ENCODE measurements at regions not wholly inside any gene's neighbourhood (a gene's known extent, or its start where the extent isn't known, plus 50 kb on each side); places are given as distances from the start of the nearest gene placed in this dataset.

DNA sequence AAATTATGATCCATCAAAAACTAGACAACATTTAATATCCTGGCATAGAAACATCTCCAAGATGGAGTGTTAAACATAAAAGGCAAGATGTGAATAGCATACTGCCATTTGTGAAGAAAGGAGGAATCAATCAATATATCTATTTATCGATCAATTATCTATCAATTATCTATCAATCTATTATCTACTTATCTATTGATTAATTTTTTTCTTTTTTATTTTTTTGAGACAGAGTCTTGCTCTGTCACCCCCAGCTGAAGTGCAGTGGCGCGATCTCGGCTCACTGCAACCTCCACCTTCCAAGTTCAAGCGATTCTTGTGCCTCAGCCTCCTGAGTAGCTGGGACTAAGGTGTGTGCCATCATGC is 117.0 kb upstream of the RFLNA start:
- no peak for DNase-seq
- H3K36me3 ChIP-seq (ENCODE audit: low read depth): no peaks in the 10 kb centered on the region
- 97% methylated on average over 5 of the region's 5 CpGs for WGBS, 2 experiments (ENCODE audit: low coverage in 1 of 2, low lambda C conversion rate in 2 of 2, missing lambda C conversion rate in 2 of 2)
- no peaks in the 10 kb centered on the region for H3K27me3 ChIP-seq (replicated peaks; ENCODE audit: insufficient read depth)
- H2AFZ ChIP-seq: no peak overlapping the region
- no peaks in the 10 kb centered on the region for H3K79me2 ChIP-seq (ENCODE audit: insufficient read depth)
- H3F3A ChIP-seq (ENCODE audit: insufficient read depth): peaks cover 15% of the 10 kb centered on the region
- no peaks in the 10 kb centered on the region for H3K9me2 ChIP-seq (ENCODE audit: insufficient read depth)
- no peak for TF ChIP-seq EZH2phosphoT487 (IDR thresholded peaks at IDR 0.05; ENCODE audit: insufficient read depth, low read depth)
- no peak overlapping the region for H3K27ac ChIP-seq
- in situ Hi-C loops (cut with MboI): no loop called here
- no peak overlapping the region for H3K4me2 ChIP-seq (ENCODE audit: unreplicated experiment)
- H3K9ac ChIP-seq: no peak overlapping the region
- H3K4me1 ChIP-seq (ENCODE audit: insufficient read depth): peaks cover 22% of the 10 kb centered on the region; the same call in 1 of the 2 replicates
- no peaks in the 10 kb centered on the region for H4K20me1 ChIP-seq (ENCODE audit: insufficient read depth)
- H3K9me3 ChIP-seq (ENCODE audit: low read depth): no peaks in the 10 kb centered on the region
- H3K4me3 ChIP-seq: no peak overlapping the region

GRCh38 chr12:124179936-124180607 is 114.8 kb upstream of the RFLNA start:
- TF ChIP-seq EZH2phosphoT487 (IDR thresholded peaks at IDR 0.05; ENCODE audit: insufficient read depth, low read depth) (no peak), EZH2 (IDR thresholded peaks at IDR 0.05; ENCODE audit: insufficient read depth, poor library complexity, severe bottlenecking) (no peak)
- Histone ChIP-seq H3K36me3 (ENCODE audit: low read depth) (no peaks in the 10 kb centered on the region), H3K9ac (no peak overlapping the region), H3K9me2 (ENCODE audit: insufficient read depth) (no peaks in the 10 kb centered on the region), H3K27ac (no peak overlapping the region), H3K9me3 (ENCODE audit: low read depth) (no peaks in the 10 kb centered on the region), H4K20me1 (ENCODE audit: insufficient read depth) (no peaks in the 10 kb centered on the region), H3K79me2 (ENCODE audit: insufficient read depth) (no peaks in the 10 kb centered on the region), H2AFZ (no peak overlapping the region), H3K4me3 (no peak overlapping the region), H3K27me3 (replicated peaks; ENCODE audit: insufficient read depth) (no peaks in the 10 kb centered on the region), H3K4me1 (ENCODE audit: insufficient read depth) (peaks cover under 1% of the 10 kb centered on the region; the same call in 1 of the 2 replicates), H3K4me2 (ENCODE audit: unreplicated experiment) (no peak overlapping the region), H3F3A (ENCODE audit: insufficient read depth) (no peaks in the 10 kb centered on the region)
- WGBS, 2 experiments (ENCODE audit: low coverage in 1 of 2, low lambda C conversion rate in 2 of 2, missing lambda C conversion rate in 2 of 2): 90 to 91% methylated on average over 11 of the region's 11 CpGs
- no peak for DNase-seq
- in situ Hi-C loops (cut with MboI): no loop called here

DNA sequence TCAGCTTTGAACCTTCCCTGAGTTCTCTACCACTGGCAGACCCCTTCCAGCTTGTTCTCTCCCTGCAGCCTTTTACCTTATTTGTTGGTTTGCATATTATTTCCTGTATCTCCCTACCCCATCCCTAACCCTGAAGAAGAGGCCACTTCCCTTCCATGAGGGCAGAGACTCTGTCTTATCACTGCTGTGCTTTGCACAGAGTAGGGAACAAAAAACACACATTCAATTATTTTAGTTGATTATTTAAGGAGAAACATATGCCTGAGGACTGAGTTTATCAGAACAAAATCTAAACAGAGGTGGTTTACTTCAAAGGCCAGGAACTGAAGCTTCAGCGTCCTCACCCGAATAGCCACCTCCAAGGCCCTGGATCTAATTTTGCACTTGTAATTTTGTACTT is 111.7 kb upstream of the RFLNA start:
- Histone ChIP-seq H3K27me3 (replicated peaks; ENCODE audit: insufficient read depth) (no peaks in the 10 kb centered on the region), H3K36me3 (ENCODE audit: low read depth) (no peaks in the 10 kb centered on the region), H3K4me1 (ENCODE audit: insufficient read depth) (no peaks in the 10 kb centered on the region), H3K79me2 (ENCODE audit: insufficient read depth) (no peaks in the 10 kb centered on the region), H3K9me3 (ENCODE audit: low read depth) (no peaks in the 10 kb centered on the region), H3F3A (ENCODE audit: insufficient read depth) (no peaks in the 10 kb centered on the region), H2AFZ (no peak overlapping the region), H3K9ac (no peak overlapping the region), H3K4me2 (ENCODE audit: unreplicated experiment) (no peak overlapping the region), H4K20me1 (ENCODE audit: insufficient read depth) (no peaks in the 10 kb centered on the region), H3K27ac (no peak overlapping the region), H3K4me3 (no peak overlapping the region), H3K9me2 (ENCODE audit: insufficient read depth) (no peaks in the 10 kb centered on the region)
- no peak for DNase-seq
- TF ChIP-seq EZH2 (IDR thresholded peaks at IDR 0.05; ENCODE audit: insufficient read depth, poor library complexity, severe bottlenecking): no peak
- no peak for TF ChIP-seq EZH2phosphoT487 (IDR thresholded peaks at IDR 0.05; ENCODE audit: insufficient read depth, low read depth)
- 61 to 69% methylated on average over 2 of the region's 2 CpGs for WGBS, 2 experiments (ENCODE audit: low coverage in 1 of 2, low lambda C conversion rate in 2 of 2, missing lambda C conversion rate in 2 of 2)
- in situ Hi-C loops (cut with MboI): no loop called here

DNA sequence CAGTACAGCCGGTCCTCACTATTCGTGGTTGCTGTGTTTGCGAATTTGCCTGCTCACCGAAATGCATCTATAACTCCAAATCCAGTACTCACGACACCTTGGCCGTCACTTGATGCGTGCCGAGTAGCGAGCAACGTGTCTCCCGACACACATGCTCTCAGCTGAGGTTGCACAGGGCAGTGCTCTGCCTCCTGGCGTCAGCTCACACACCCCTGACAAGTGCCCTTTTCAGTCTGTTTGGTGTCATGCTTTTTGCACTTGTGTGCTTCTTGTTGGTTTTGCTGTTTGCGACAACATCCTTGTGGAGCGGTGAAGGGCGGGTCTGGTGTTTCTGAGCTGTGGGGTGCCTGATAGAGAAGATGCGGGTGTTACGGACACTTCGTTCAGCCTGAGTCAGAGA is 110.4 kb upstream of the RFLNA start:
- no peak overlapping the region for H2AFZ ChIP-seq
- 91 to 92% methylated on average over 18 of the region's 18 CpGs for WGBS, 2 experiments (ENCODE audit: low coverage in 1 of 2, low lambda C conversion rate in 2 of 2, missing lambda C conversion rate in 2 of 2)
- in situ Hi-C loops (cut with MboI): no loop called here
- H3K4me3 ChIP-seq: no peak overlapping the region
- no peaks in the 10 kb centered on the region for H4K20me1 ChIP-seq (ENCODE audit: insufficient read depth)
- no peak overlapping the region for H3K27ac ChIP-seq
- no peak overlapping the region for H3K9ac ChIP-seq
- H3F3A ChIP-seq (ENCODE audit: insufficient read depth): no peaks in the 10 kb centered on the region
- no peaks in the 10 kb centered on the region for H3K36me3 ChIP-seq (ENCODE audit: low read depth)
- H3K9me3 ChIP-seq (ENCODE audit: low read depth): no peaks in the 10 kb centered on the region
- H3K9me2 ChIP-seq (ENCODE audit: insufficient read depth): no peaks in the 10 kb centered on the region
- no peaks in the 10 kb centered on the region for H3K79me2 ChIP-seq (ENCODE audit: insufficient read depth)
- DNase-seq: no peak
- H3K4me2 ChIP-seq (ENCODE audit: unreplicated experiment): no peak overlapping the region
- no peaks in the 10 kb centered on the region for H3K27me3 ChIP-seq (replicated peaks; ENCODE audit: insufficient read depth)
- H3K4me1 ChIP-seq (ENCODE audit: insufficient read depth): no peaks in the 10 kb centered on the region
- TF ChIP-seq EZH2 (IDR thresholded peaks at IDR 0.05; ENCODE audit: insufficient read depth, poor library complexity, severe bottlenecking) (no peak), EZH2phosphoT487 (IDR thresholded peaks at IDR 0.05; ENCODE audit: insufficient read depth, low read depth) (no peak)

All from GM23248 (cell line).